ENCODE measurements at regions not wholly inside any gene's neighbourhood (a gene's known extent, or its start where the extent isn't known, plus 50 kb on each side); places are given as distances from the start of the nearest gene placed in this dataset.

DNA sequence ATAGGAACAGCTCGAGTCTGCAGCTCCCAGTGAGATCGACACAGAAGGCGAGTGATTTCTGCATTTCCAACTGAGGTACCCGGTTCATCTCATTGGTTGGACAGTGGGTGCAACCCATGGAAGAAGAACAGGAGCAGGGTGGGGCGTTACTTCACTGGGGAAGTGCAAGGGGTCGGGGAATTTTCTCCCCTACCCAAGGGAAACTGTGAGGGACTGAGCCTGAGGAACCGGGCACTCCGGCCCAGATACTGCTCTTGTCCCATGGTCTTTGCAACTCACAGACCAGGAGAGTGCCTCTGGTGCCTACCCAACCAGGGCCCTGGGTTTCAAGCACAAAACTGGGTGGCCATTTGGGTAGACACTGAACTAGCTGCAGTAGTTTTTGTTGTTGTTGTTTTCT lies 307.1 kb downstream of the AMY1C start:
- TF ChIP-seq, protein P1, sequence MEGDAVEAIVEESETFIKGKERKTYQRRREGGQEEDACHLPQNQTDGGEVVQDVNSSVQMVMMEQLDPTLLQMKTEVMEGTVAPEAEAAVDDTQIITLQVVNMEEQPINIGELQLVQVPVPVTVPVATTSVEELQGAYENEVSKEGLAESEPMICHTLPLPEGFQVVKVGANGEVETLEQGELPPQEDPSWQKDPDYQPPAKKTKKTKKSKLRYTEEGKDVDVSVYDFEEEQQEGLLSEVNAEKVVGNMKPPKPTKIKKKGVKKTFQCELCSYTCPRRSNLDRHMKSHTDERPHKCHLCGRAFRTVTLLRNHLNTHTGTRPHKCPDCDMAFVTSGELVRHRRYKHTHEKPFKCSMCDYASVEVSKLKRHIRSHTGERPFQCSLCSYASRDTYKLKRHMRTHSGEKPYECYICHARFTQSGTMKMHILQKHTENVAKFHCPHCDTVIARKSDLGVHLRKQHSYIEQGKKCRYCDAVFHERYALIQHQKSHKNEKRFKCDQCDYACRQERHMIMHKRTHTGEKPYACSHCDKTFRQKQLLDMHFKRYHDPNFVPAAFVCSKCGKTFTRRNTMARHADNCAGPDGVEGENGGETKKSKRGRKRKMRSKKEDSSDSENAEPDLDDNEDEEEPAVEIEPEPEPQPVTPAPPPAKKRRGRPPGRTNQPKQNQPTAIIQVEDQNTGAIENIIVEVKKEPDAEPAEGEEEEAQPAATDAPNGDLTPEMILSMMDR (IDR thresholded peaks at IDR 0.05), result no peak
- no peak for TF ChIP-seq POLR2A (IDR thresholded peaks at IDR 0.05)

Data from testis (tissue), 2 donors.